HG02943 (cell line): ENCODE measurements at regions not wholly inside any gene's neighbourhood (a gene's known extent, or its start where the extent isn't known, plus 50 kb on each side); places are given as distances from the start of the nearest gene placed in this dataset.
"Not testable (repeated sequence)": the region's sequence is repeated elsewhere in the genome, so short reads cannot be mapped to it uniquely, and the experiment has no call there.

Experiments
- ATAC-seq: cut with Tn5 transposase; IDR thresholded peaks from one replicate; pipeline ENCODE4 v1.9.1; 2021; ENCODE audit warnings: mild to moderate bottlenecking, low read depth, moderate library complexity; ENCODE audit not compliant: unreplicated experiment

- ATAC-seq: no peak
Observed at GRCh38 chr12:91515944-91516694, 333.5 kb upstream of the DCN start.

GRCh38 chr12:91513313-91513712 lies 330.7 kb upstream of the DCN start:
- ATAC-seq: no peak

GRCh38 chr12:91511795-91512420 lies 329.3 kb upstream of the DCN start:
- ATAC-seq: no peak

- ATAC-seq: no peak
Observed at GRCh38 chr12:91507754-91508153, 325.1 kb upstream of the DCN start.

GRCh38 chr12:91506452-91506851 lies 323.8 kb upstream of the DCN start:
- ATAC-seq: no peak

- no peak for ATAC-seq
Observed at GRCh38 chr12:91505006-91505405, 322.4 kb upstream of the DCN start.

- no peak for ATAC-seq
Observed at GRCh38 chr12:91502208-91502607, 319.6 kb upstream of the DCN start.

GRCh38 chr12:91496337-91496736 lies 313.7 kb upstream of the DCN start:
- ATAC-seq: no peak

- ATAC-seq: no peak
Observed at GRCh38 chr12:91493308-91493707, 310.7 kb upstream of the DCN start.

GRCh38 chr12:91492648-91493047 lies 310.0 kb upstream of the DCN start:
- ATAC-seq: no peak

GRCh38 chr12:91490667-91491311 lies 308.2 kb upstream of the DCN start:
- no peak for ATAC-seq

GRCh38 chr12:91483471-91483985 lies 300.9 kb upstream of the DCN start:
- no peak for ATAC-seq

GRCh38 chr12:91482231-91482630 lies 299.6 kb upstream of the DCN start:
- ATAC-seq: no peak

GRCh38 chr12:91478500-91478899 lies 295.9 kb upstream of the DCN start:
- ATAC-seq: no peak

GRCh38 chr12:91467686-91468085 lies 285.1 kb upstream of the DCN start:
- no peak for ATAC-seq

GRCh38 chr12:91461061-91461460 lies 278.4 kb upstream of the DCN start:
- no peak for ATAC-seq

- ATAC-seq: no peak
Observed at GRCh38 chr12:91460469-91460868, 277.9 kb upstream of the DCN start.

- no peak for ATAC-seq
Observed at GRCh38 chr12:91455321-91455720, 272.7 kb upstream of the DCN start.

GRCh38 chr12:91454179-91454578 lies 271.6 kb upstream of the DCN start:
- ATAC-seq: no peak

GRCh38 chr12:91452464-91452863 lies 269.8 kb upstream of the DCN start:
- ATAC-seq: not testable (repeated sequence)
